SK-N-MC (cell line): ENCODE measurements at regions not wholly inside any gene's neighbourhood (a gene's known extent, or its start where the extent isn't known, plus 50 kb on each side); places are given as distances from the start of the nearest gene placed in this dataset.
"Not testable (repeated sequence)": the region's sequence is repeated elsewhere in the genome, so short reads cannot be mapped to it uniquely, and the experiment has no call there.

Experiments used
- DNase-seq: peaks from one replicate; pipeline ENCODE4 v3.0.0-alpha.2; 2011; ENCODE audit warnings: low read depth, low spot score
- H3K27ac ChIP-seq: fragments of 200-600 bp; sonication (generic); 2 replicates; pipeline ENCODE4 v1.5.1; 2016; ENCODE audit warnings: mixed run types
- H3K36me3 ChIP-seq: fragments of 200-600 bp; sonication (generic); 2 replicates; pipeline ENCODE4 v1.6.1; 2017; ENCODE audit warnings: antibody characterized with exemption, low read length, mixed read lengths; ENCODE audit not compliant: insufficient read depth
- H3K4me3 ChIP-seq: fragments of 200-600 bp; sonication (generic); 2 replicates; pipeline ENCODE4 v1.5.1; 2016
- H3K9ac ChIP-seq: fragments of 200-600 bp; sonication (generic); 2 replicates; pipeline ENCODE4 v1.8.0; 2017; ENCODE audit warnings: mixed run types, mixed read lengths; ENCODE audit not compliant: insufficient read length
- H3K9me3 ChIP-seq: fragments of 200-600 bp; sonication (generic); 2 replicates; pipeline ENCODE4 v1.6.1; 2017; ENCODE audit warnings: low read depth, mild to moderate bottlenecking, antibody characterized with exemption, low read length, moderate library complexity, mixed read lengths
- EZH2 ChIP-seq: fragments of 200-600 bp; sonication (generic); IDR thresholded peaks from one replicate; pipeline ENCODE4 v1.6.1; 2017; ENCODE audit warnings: antibody characterized with exemption
- FOXP2 ChIP-seq: optimal IDR thresholded peaks from 2 replicates; pipeline ENCODE3; 2011; ENCODE audit warnings: mild to moderate bottlenecking, moderate library complexity; ENCODE audit not compliant: insufficient read depth; ENCODE audit errors: extremely low read length, control extremely low read depth
- POLR2AphosphoS5 ChIP-seq: IDR thresholded peaks from 2 replicates; pipeline ENCODE4 v1.6.1; 2012; ENCODE audit warnings: mild to moderate bottlenecking, low read depth, low read length, borderline replicate concordance

- no peaks in the 10 kb centered on the region for H3K9me3 ChIP-seq
- no peak overlapping the region for H3K27ac ChIP-seq
- no peak overlapping the region for H3K4me3 ChIP-seq
- H3K36me3 ChIP-seq: no peaks in the 10 kb centered on the region
- no peak overlapping the region for H3K9ac ChIP-seq
- DNase-seq: no peak
- TF ChIP-seq POLR2AphosphoS5: no peak
- no peak for TF ChIP-seq FOXP2
- TF ChIP-seq EZH2: no peak
These were observed 499.8 kb downstream of the IRS1 start for GRCh38 chr2:226299771-226300170.

GRCh38 chr2:226295681-226296080, 503.9 kb downstream of the IRS1 start:
- H3K9me3 ChIP-seq: no peaks in the 10 kb centered on the region
- H3K9ac ChIP-seq: no peak overlapping the region
- H3K36me3 ChIP-seq: no peaks in the 10 kb centered on the region
- H3K4me3 ChIP-seq: no peak overlapping the region
- H3K27ac ChIP-seq: no peak overlapping the region
- DNase-seq: no peak
- TF ChIP-seq EZH2 (no peak), POLR2AphosphoS5 (no peak), FOXP2 (no peak)

- TF ChIP-seq FOXP2: no peak
- no peak for TF ChIP-seq EZH2
- TF ChIP-seq POLR2AphosphoS5: no peak
- Histone ChIP-seq H3K9ac (no peak overlapping the region), H3K36me3 (no peaks in the 10 kb centered on the region), H3K27ac (no peak overlapping the region), H3K4me3 (no peak overlapping the region), H3K9me3 (no peaks in the 10 kb centered on the region)
- DNase-seq: no peak
These were observed 504.5 kb downstream of the IRS1 start for GRCh38 chr2:226295123-226295522.

GRCh38 chr2:226291281-226291680, 508.3 kb downstream of the IRS1 start:
- DNase-seq, H3K27ac ChIP-seq: not testable (repeated sequence)

GRCh38 chr2:226286916-226287315, 512.7 kb downstream of the IRS1 start:
- no peaks in the 10 kb centered on the region for H3K9me3 ChIP-seq
- TF ChIP-seq EZH2: no peak
- no peak overlapping the region for H3K27ac ChIP-seq
- no peak overlapping the region for H3K4me3 ChIP-seq
- no peak for DNase-seq
- H3K9ac ChIP-seq: no peak overlapping the region
- H3K36me3 ChIP-seq: no peaks in the 10 kb centered on the region

More at GRCh38 chr2:226291281-226291680, 508.3 kb downstream of the IRS1 start:
- H3K36me3 ChIP-seq, H3K9ac ChIP-seq, H3K9me3 ChIP-seq, H3K4me3 ChIP-seq: not testable (repeated sequence)

GRCh38 chr2:226283796-226284195, 515.8 kb downstream of the IRS1 start:
- Histone ChIP-seq H3K9me3 (no peaks in the 10 kb centered on the region), H3K9ac (no peak overlapping the region), H3K4me3 (no peak overlapping the region), H3K36me3 (no peaks in the 10 kb centered on the region), H3K27ac (no peak overlapping the region)
- DNase-seq: no peak
- no peak for TF ChIP-seq POLR2AphosphoS5
- TF ChIP-seq EZH2: no peak
- TF ChIP-seq FOXP2: no peak

- H3K36me3 ChIP-seq: no peaks in the 10 kb centered on the region
- no peaks in the 10 kb centered on the region for H3K9me3 ChIP-seq
- TF ChIP-seq EZH2 (no peak), POLR2AphosphoS5 (no peak), FOXP2 (no peak)
- H3K4me3 ChIP-seq: no peak overlapping the region
- H3K27ac ChIP-seq: no peak overlapping the region
- no peak for DNase-seq
- H3K9ac ChIP-seq: no peak overlapping the region
These were observed 517.5 kb downstream of the IRS1 start for GRCh38 chr2:226282151-226282550.

GRCh38 chr2:226280136-226280535, 519.5 kb downstream of the IRS1 start:
- H3K27ac ChIP-seq, H3K4me3 ChIP-seq, H3K9ac ChIP-seq, DNase-seq, H3K36me3 ChIP-seq, H3K9me3 ChIP-seq: not testable (repeated sequence)

- Histone ChIP-seq H3K27ac (no peak overlapping the region), H3K4me3 (no peak overlapping the region), H3K9me3 (no peaks in the 10 kb centered on the region), H3K36me3 (no peaks in the 10 kb centered on the region), H3K9ac (no peak overlapping the region)
- TF ChIP-seq EZH2: no peak
- TF ChIP-seq POLR2AphosphoS5: no peak
- no peak for TF ChIP-seq FOXP2
- no peak for DNase-seq
These were observed 524.4 kb downstream of the IRS1 start for GRCh38 chr2:226275215-226275614.

GRCh38 chr2:226274143-226274542, 525.5 kb downstream of the IRS1 start:
- no peak overlapping the region for H3K27ac ChIP-seq
- TF ChIP-seq POLR2AphosphoS5: no peak
- no peak for TF ChIP-seq FOXP2
- no peak for TF ChIP-seq EZH2
- H3K36me3 ChIP-seq: no peaks in the 10 kb centered on the region
- H3K9ac ChIP-seq: no peak overlapping the region
- no peaks in the 10 kb centered on the region for H3K9me3 ChIP-seq
- H3K4me3 ChIP-seq: no peak overlapping the region
- DNase-seq: no peak
